22Rv1 (cell line): ENCODE measurements at regions not wholly inside any gene's neighbourhood (a gene's known extent, or its start where the extent isn't known, plus 50 kb on each side); places are given as distances from the start of the nearest gene placed in this dataset.

ENCODE experiments used
- H3K27ac ChIP-seq: fragments of 450-650 bp; 2 replicates; pipeline ENCODE4 v1.5.1; 2017
- CTCF ChIP-seq: fragments of 450-650 bp; IDR thresholded peaks from 2 replicates; pipeline ENCODE4 v1.5.1; 2017; ENCODE audit warnings: mild to moderate bottlenecking
- ZFX ChIP-seq: fragments of 450-650 bp; IDR thresholded peaks from 2 replicates; pipeline ENCODE4 v1.6.1; 2017; ENCODE audit warnings: antibody characterized with exemption, borderline replicate concordance

GRCh38 chr14:87600240-87600639, 392.7 kb downstream of the GALC start:
- no peak overlapping the region for H3K27ac ChIP-seq
- no peak for TF ChIP-seq ZFX
- TF ChIP-seq CTCF: no peak

- H3K27ac ChIP-seq: no peak overlapping the region
- TF ChIP-seq CTCF (no peak), ZFX (no peak)
Measured at GRCh38 chr14:87581298-87581697, 411.7 kb downstream of the GALC start.

GRCh38 chr14:87579036-87579435, 413.9 kb downstream of the GALC start:
- TF ChIP-seq ZFX (no peak), CTCF (no peak)
- H3K27ac ChIP-seq: no peak overlapping the region

GRCh38 chr14:87575378-87575777, 417.6 kb downstream of the GALC start:
- no peak overlapping the region for H3K27ac ChIP-seq
- no peak for TF ChIP-seq CTCF
- TF ChIP-seq ZFX: no peak

- TF ChIP-seq CTCF: no peak
- TF ChIP-seq ZFX: no peak
Measured at GRCh38 chr14:87573591-87573990, 419.4 kb downstream of the GALC start.

GRCh38 chr14:87567618-87568295, 425.2 kb downstream of the GALC start:
- no peak overlapping the region for H3K27ac ChIP-seq
- no peak for TF ChIP-seq CTCF
- TF ChIP-seq ZFX: no peak

More at GRCh38 chr14:87573591-87573990, 419.4 kb downstream of the GALC start:
- no peak overlapping the region for H3K27ac ChIP-seq

GRCh38 chr14:87566991-87567390, 426.0 kb downstream of the GALC start:
- no peak overlapping the region for H3K27ac ChIP-seq
- no peak for TF ChIP-seq CTCF
- TF ChIP-seq ZFX: no peak
